ENCODE measurements at regions not wholly inside any gene's neighbourhood (a gene's known extent, or its start where the extent isn't known, plus 50 kb on each side); places are given as distances from the start of the nearest gene placed in this dataset.

- no peak for TF ChIP-seq REST (IDR thresholded peaks at IDR 0.05; ENCODE audit: low read depth)
Observed at GRCh38 chr2:147524912-147525311, 319.9 kb upstream of the ACVR2A start (continued).

GRCh38 chr2:147523415-147523814 lies 321.4 kb upstream of the ACVR2A start:
- ChIA-PET CTCF (no interaction called here), POLR2A (no interaction called here), RAD21 (ENCODE audit: low non-redundant PET in 1 of 2, low total read pairs in 2 of 2, uncharacterized antibody in 2 of 2, unreplicated experiment in 2 of 2) (no interaction called here)
- Histone ChIP-seq H2AFZ (ENCODE audit: low read depth, low read length, poor library complexity, severe bottlenecking) (no peak overlapping the region), H3K79me2 (ENCODE audit: insufficient read depth, low read length) (no peaks in the 10 kb centered on the region), H3K9me2 (ENCODE audit: insufficient read depth) (no peaks in the 10 kb centered on the region), H3K4me1 (ENCODE audit: control insufficient read depth in 1 of 2, insufficient read depth in 2 of 2, low read length in 2 of 2) (no peaks in the 10 kb centered on the region), H3K9me3 (ENCODE audit: control insufficient read depth in 1 of 2, insufficient read depth in 1 of 2, low read depth in 1 of 2, low read length in 2 of 2) (no peaks in the 10 kb centered on the region), H3K4me3 (replicated peaks in 1 of 2; ENCODE audit: low read depth in 1 of 2, low read length in 2 of 2) (no peak overlapping the region), H3K36me3 (ENCODE audit: control insufficient read depth in 1 of 2, insufficient read depth in 2 of 2, low read length in 2 of 2) (no peaks in the 10 kb centered on the region), H4K20me1 (ENCODE audit: insufficient read depth) (no peaks in the 10 kb centered on the region), H3K4me2 (ENCODE audit: low read length) (no peak overlapping the region), H3K9ac (ENCODE audit: low read length) (no peak overlapping the region), H3K27ac (ENCODE audit: low read depth, low read length) (no peak overlapping the region), H3K27me3 (ENCODE audit: insufficient read depth, low read length) (no peaks in the 10 kb centered on the region)
- intact Hi-C loops (cut with micrococcal nuclease) = no loop called here
- no peak for DNase-seq (ENCODE audit: low read depth, low spot score)
- ATAC-seq = no peak
- BruUV-seq (replicated peaks) = no TSS peak
- TF ChIP-seq YY1 (IDR thresholded peaks at IDR 0.05; ENCODE audit: extremely low read depth, insufficient replicate concordance, low read depth, low read length) (no peak), SP1 (IDR thresholded peaks at IDR 0.05; ENCODE audit: low read depth) (no peak), REST (IDR thresholded peaks at IDR 0.05; ENCODE audit: low read depth) (no peak), MAX (IDR thresholded peaks at IDR 0.05) (no peak), TCF7L2 (IDR thresholded peaks at IDR 0.05; ENCODE audit: borderline replicate concordance, extremely low read depth, insufficient read depth, insufficient read length) (no peak), JUND (IDR thresholded peaks at IDR 0.05) (no peak), EZH2 (IDR thresholded peaks at IDR 0.05) (no peak), ZFX (IDR thresholded peaks at IDR 0.05) (no peak), POLR2A (IDR thresholded peaks at IDR 0.05; ENCODE audit: borderline replicate concordance, extremely low read depth, insufficient read depth, insufficient read length) (no peak), EZH2phosphoT487 (IDR thresholded peaks at IDR 0.05; ENCODE audit: borderline replicate concordance) (no peak), RAD21 (IDR thresholded peaks at IDR 0.05; ENCODE audit: low read depth) (no peak), ELF1 (IDR thresholded peaks at IDR 0.05; ENCODE audit: borderline replicate concordance, low read depth) (no peak), CEBPB (IDR thresholded peaks at IDR 0.05; ENCODE audit: low read depth) (no peak), CBX3 (IDR thresholded peaks at IDR 0.05; ENCODE audit: low read depth) (no peak), POLR2AphosphoS5 (IDR thresholded peaks at IDR 0.05; ENCODE audit: low read depth, low read length) (no peak), EGR1 (IDR thresholded peaks at IDR 0.05; ENCODE audit: low read depth) (no peak), SIN3A (IDR thresholded peaks at IDR 0.05; ENCODE audit: low read depth) (no peak)
- TF ChIP-seq, protein P1, sequence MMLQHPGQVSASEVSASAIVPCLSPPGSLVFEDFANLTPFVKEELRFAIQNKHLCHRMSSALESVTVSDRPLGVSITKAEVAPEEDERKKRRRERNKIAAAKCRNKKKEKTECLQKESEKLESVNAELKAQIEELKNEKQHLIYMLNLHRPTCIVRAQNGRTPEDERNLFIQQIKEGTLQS (IDR thresholded peaks at IDR 0.05) = no peak
